Pancreas (tissue), 10 donors: ENCODE measurements at regions not wholly inside any gene's neighbourhood (a gene's known extent, or its start where the extent isn't known, plus 50 kb on each side); places are given as distances from the start of the nearest gene placed in this dataset.

Source experiments
- ATAC-seq, 4 donors: fragments of 200-7000 bp; cut with Tn5 transposase; one replicate each; pipeline versions ENCODE4 v1.8.0 to v1.9.1; 2020; ENCODE audit warnings: mild to moderate bottlenecking in 4 of 4, moderate library complexity in 4 of 4
- DNase-seq, 6 donors: peaks; one replicate each; pipeline ENCODE4 v3.0.0-alpha.2; 2020
- FAIRE-seq: peaks from 2 replicates; lab custom pipeline; 2012; peaks lifted over from hg19 to GRCh38; lab: Jason Lieb, UNC
- H3K27ac ChIP-seq, 4 donors: fragments of 200-600 bp; sonication (generic); 1 replicate in 3 of 4; 2 replicates in 1 of 4; pipeline versions ENCODE4 v1.5.0 to v1.8.0; 2020
- H3K27me3 ChIP-seq, 4 donors: fragments of 200-600 bp; one replicate each; pipeline ENCODE4 v1.8.0; 2021
- H3K36me3 ChIP-seq, 3 donors: fragments of 200-600 bp; sonication (generic) in 1 of 3; one replicate each; pipeline versions ENCODE4 v1.5.0 to v1.8.0; 2020 to 2021
- H3K4me1 ChIP-seq, 3 donors: fragments of 200-600 bp; one replicate each; pipeline ENCODE4 v1.8.0; 2021
- H3K4me3 ChIP-seq, 4 donors: fragments of 200-600 bp; sonication (generic) in 2 of 4; one replicate each; pipeline versions ENCODE4 v1.5.0 to v1.8.0; 2020 to 2021
- H3K9me3 ChIP-seq, 4 donors: fragments of 200-600 bp; one replicate each; pipeline ENCODE4 v1.8.0; 2021
- WGBS, 2 donors: extraction: QIAGEN DNeasy Blood & Tissue Kit; methylation state at CpG; one replicate each; pipeline ENCODE4 v1.1.7; 2013; 5-methylcytosine and 5-hydroxymethylcytosine counted together
- intact Hi-C, 3 donors: fragments of 100-400 bp; cut with DNase I; formaldehyde crosslinking; loops; one replicate each; pipeline versions ENCODE4 v1.11.1 to v1.14.2; 2022
- TF ChIP-seq, protein P1 (sequence below), 4 donors: fragments of 200-600 bp; sonication (generic) in 3 of 4; IDR thresholded peaks; one replicate each; pipeline versions ENCODE4 v1.5.0 to v1.8.0; 2021; ENCODE audit warnings: antibody characterized with exemption in 4 of 4
- donor health status: healthy with polysubstance abuse.
- donor health status: DM: no; HTN: no; CAD: no; lungs with moderate emphysema.
- donor health status: DM: no; HTN: no; CAD: no.
- donor health status: control.
- donor health status: control.
- donor health status: Bipolar disorder and iron deficiency.
- donor health status: DM: yes; HTN: yes; CAD: no.
- donor health status: DM: no; HTN: no; CAD: no.
- donor health status: DM: no; HTN: no; CAD: no.
- donor health status: DM: yes; HTN: yes; CAD: no.

DNA sequence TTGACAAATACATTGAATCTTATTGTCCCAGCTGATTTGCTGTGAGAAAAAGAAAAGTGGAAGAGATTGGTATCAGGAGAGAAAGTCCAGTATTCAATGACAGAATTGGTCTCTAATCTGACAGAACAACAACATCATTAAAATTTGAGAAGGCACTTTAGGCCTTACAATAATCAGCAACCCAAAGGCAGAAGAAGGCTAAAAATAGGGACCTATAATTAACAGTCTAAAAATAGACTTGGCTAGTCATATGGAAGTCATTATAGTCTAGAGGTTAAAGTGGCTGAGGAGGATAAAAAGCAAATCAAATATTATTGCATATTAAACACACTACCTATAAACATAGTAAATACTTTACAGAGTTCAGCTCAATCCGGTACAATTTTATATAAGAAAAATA lies 393.6 kb upstream of the JAG1 start:
- Histone ChIP-seq H3K4me3 (no peak overlapping the region), H3K9me3 (no peaks in the 10 kb centered on the region), H3K27ac (no peak overlapping the region), H3K27me3 (no peaks in the 10 kb centered on the region), H3K36me3 (no peaks in the 10 kb centered on the region), H3K4me1 (no peaks in the 10 kb centered on the region)
- FAIRE-seq (no peak), DNase-seq (no peak), ATAC-seq (no peak)
- intact Hi-C loops: no loop called here
- 68 to 76% methylated on average over 1 of the region's 1 CpG for WGBS, 2 donors
- TF ChIP-seq, protein P1, sequence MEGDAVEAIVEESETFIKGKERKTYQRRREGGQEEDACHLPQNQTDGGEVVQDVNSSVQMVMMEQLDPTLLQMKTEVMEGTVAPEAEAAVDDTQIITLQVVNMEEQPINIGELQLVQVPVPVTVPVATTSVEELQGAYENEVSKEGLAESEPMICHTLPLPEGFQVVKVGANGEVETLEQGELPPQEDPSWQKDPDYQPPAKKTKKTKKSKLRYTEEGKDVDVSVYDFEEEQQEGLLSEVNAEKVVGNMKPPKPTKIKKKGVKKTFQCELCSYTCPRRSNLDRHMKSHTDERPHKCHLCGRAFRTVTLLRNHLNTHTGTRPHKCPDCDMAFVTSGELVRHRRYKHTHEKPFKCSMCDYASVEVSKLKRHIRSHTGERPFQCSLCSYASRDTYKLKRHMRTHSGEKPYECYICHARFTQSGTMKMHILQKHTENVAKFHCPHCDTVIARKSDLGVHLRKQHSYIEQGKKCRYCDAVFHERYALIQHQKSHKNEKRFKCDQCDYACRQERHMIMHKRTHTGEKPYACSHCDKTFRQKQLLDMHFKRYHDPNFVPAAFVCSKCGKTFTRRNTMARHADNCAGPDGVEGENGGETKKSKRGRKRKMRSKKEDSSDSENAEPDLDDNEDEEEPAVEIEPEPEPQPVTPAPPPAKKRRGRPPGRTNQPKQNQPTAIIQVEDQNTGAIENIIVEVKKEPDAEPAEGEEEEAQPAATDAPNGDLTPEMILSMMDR (IDR thresholded peaks at IDR 0.05): no peak

DNA sequence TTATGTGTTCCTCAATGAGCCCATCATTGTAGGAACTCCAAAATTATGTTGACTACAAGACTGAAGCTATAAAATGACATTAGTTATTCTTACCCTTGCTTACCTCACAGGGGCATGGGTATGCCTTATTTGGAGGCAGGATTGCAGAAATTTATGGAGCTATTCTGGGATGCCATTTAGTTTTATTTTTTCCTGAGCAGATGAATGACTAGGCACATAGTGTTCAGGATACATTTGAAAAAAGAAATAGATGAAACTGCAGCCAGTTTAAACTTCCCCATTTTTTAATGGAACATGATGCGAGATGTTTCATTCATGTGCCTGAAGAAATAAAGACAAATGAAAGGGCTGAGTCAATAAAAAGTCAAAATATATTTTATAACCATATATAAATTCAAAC lies 399.2 kb upstream of the JAG1 start:
- TF ChIP-seq, protein P1 (IDR thresholded peaks at IDR 0.05): no peak
- H3K4me1 ChIP-seq: no peaks in the 10 kb centered on the region
- intact Hi-C loops: no loop called here
- WGBS, 2 donors: 94% methylated on average over 1 of the region's 1 CpG
- H3K36me3 ChIP-seq: no peaks in the 10 kb centered on the region
- no peak overlapping the region for H3K4me3 ChIP-seq
- H3K27ac ChIP-seq: no peak overlapping the region
- ATAC-seq (no peak), DNase-seq (no peak), FAIRE-seq (no peak)
- no peaks in the 10 kb centered on the region for H3K27me3 ChIP-seq
- H3K9me3 ChIP-seq: no peaks in the 10 kb centered on the region

- intact Hi-C loops: no loop called here
- no peak for FAIRE-seq
- TF ChIP-seq, protein P1 (IDR thresholded peaks at IDR 0.05): no peak
- no peaks in the 10 kb centered on the region for H3K36me3 ChIP-seq
- no peak for DNase-seq
- H3K9me3 ChIP-seq: no peaks in the 10 kb centered on the region
- H3K27ac ChIP-seq: no peak overlapping the region
- no peak overlapping the region for H3K4me3 ChIP-seq
- H3K4me1 ChIP-seq: no peaks in the 10 kb centered on the region
- WGBS, 2 donors: 64% methylated on average over 10 of the region's 10 CpGs
- no peak for ATAC-seq
- no peaks in the 10 kb centered on the region for H3K27me3 ChIP-seq
These were observed 402.8 kb upstream of the JAG1 start for GRCh38 chr20:11076434-11077105.

- H3K4me1 ChIP-seq: no peaks in the 10 kb centered on the region
- H3K4me3 ChIP-seq: no peak overlapping the region
- intact Hi-C loops: no loop called here
- no peaks in the 10 kb centered on the region for H3K9me3 ChIP-seq
- no peak overlapping the region for H3K27ac ChIP-seq
- H3K27me3 ChIP-seq: no peaks in the 10 kb centered on the region
- ATAC-seq (no peak), FAIRE-seq (no peak), DNase-seq (no peak)
- H3K36me3 ChIP-seq: no peaks in the 10 kb centered on the region
- TF ChIP-seq, protein P1 (IDR thresholded peaks at IDR 0.05): no peak
- WGBS, 2 donors: 73 to 83% methylated on average over 2 of the region's 2 CpGs
These were observed 403.4 kb upstream of the JAG1 start for GRCh38 chr20:11077226-11077625.

DNA sequence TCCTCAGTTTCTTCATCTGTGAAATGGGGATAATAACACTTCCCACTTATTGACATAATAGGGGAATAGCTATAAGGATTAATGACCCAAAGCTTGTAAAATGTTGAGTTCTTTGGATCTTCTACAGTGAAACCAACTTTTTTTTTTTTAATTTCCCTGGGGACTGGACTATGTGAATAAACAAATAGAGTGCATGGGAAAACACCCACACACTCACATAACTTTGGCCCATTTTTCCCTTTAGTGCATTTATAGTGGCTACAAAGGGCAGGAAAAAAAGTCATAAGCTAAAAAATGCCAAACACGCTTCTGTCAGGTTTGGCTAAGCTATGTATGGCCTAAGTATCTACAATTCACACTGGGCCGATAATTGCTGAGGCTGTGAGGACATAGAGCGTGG lies 406.2 kb upstream of the JAG1 start:
- DNase-seq: no peak
- no peaks in the 10 kb centered on the region for H3K9me3 ChIP-seq
- H3K4me1 ChIP-seq: no peaks in the 10 kb centered on the region
- ATAC-seq: no peak
- WGBS, 2 donors: 81 to 90% methylated on average over 3 of the region's 3 CpGs
- TF ChIP-seq, protein P1 (IDR thresholded peaks at IDR 0.05): no peak
- H3K36me3 ChIP-seq: no peaks in the 10 kb centered on the region
- FAIRE-seq: no peak
- no peak overlapping the region for H3K4me3 ChIP-seq
- H3K27ac ChIP-seq: no peak overlapping the region
- intact Hi-C loops: no loop called here
- H3K27me3 ChIP-seq: no peaks in the 10 kb centered on the region
